ENCODE measurements at regions not wholly inside any gene's neighbourhood (a gene's known extent, or its start where the extent isn't known, plus 50 kb on each side); places are given as distances from the start of the nearest gene placed in this dataset.
"Not testable (repeated sequence)": the region's sequence is repeated elsewhere in the genome, so short reads cannot be mapped to it uniquely, and the experiment has no call there.

- DNase-seq: no peak
Measured at GRCh38 chr16:13558752-13559151, 361.2 kb upstream of the ERCC4 start.

GRCh38 chr16:13559624-13560023 is 360.3 kb upstream of the ERCC4 start:
- DNase-seq: no peak

GRCh38 chr16:13560151-13560550 is 359.8 kb upstream of the ERCC4 start:
- no peak for DNase-seq

GRCh38 chr16:13561291-13562070 is 358.5 kb upstream of the ERCC4 start:
- DNase-seq: no peak

- no peak for DNase-seq
Measured at GRCh38 chr16:13568803-13569202, 351.2 kb upstream of the ERCC4 start.

- DNase-seq: no peak
Measured at GRCh38 chr16:13569986-13570385, 350.0 kb upstream of the ERCC4 start.

- no peak for DNase-seq
Measured at GRCh38 chr16:13571036-13571435, 348.9 kb upstream of the ERCC4 start.

- no peak for DNase-seq
Measured at GRCh38 chr16:13573903-13574302, 346.1 kb upstream of the ERCC4 start.

GRCh38 chr16:13586051-13586450 is 333.9 kb upstream of the ERCC4 start:
- no peak for DNase-seq

- DNase-seq: no peak
Measured at GRCh38 chr16:13587181-13587580, 332.8 kb upstream of the ERCC4 start.

- DNase-seq: no peak
Measured at GRCh38 chr16:13594823-13595222, 325.1 kb upstream of the ERCC4 start.

- DNase-seq: no peak
Measured at GRCh38 chr16:13606804-13607203, 313.1 kb upstream of the ERCC4 start.

GRCh38 chr16:13607289-13607688 is 312.7 kb upstream of the ERCC4 start:
- DNase-seq: no peak

GRCh38 chr16:13611596-13611995 is 308.4 kb upstream of the ERCC4 start:
- no peak for DNase-seq

GRCh38 chr16:13612623-13613022 is 307.3 kb upstream of the ERCC4 start:
- DNase-seq: no peak

- DNase-seq: no peak
Measured at GRCh38 chr16:13613165-13613564, 306.8 kb upstream of the ERCC4 start.

GRCh38 chr16:13621639-13622038 is 298.3 kb upstream of the ERCC4 start:
- no peak for DNase-seq

GRCh38 chr16:13628156-13628555 is 291.8 kb upstream of the ERCC4 start:
- no peak for DNase-seq

GRCh38 chr16:13629704-13630103 is 290.2 kb upstream of the ERCC4 start:
- no peak for DNase-seq

GRCh38 chr16:13630374-13630773 is 289.6 kb upstream of the ERCC4 start:
- DNase-seq: no peak

- no peak for DNase-seq
Measured at GRCh38 chr16:13631213-13631767, 288.7 kb upstream of the ERCC4 start.

GRCh38 chr16:13631916-13632315 is 288.0 kb upstream of the ERCC4 start:
- DNase-seq: no peak

- DNase-seq: not testable (repeated sequence)
Measured at GRCh38 chr16:13632504-13632903, 287.4 kb upstream of the ERCC4 start.

GRCh38 chr16:13633391-13633861 is 286.5 kb upstream of the ERCC4 start:
- no peak for DNase-seq

- no peak for DNase-seq
Measured at GRCh38 chr16:13634253-13634652, 285.7 kb upstream of the ERCC4 start.
